ENCODE measurements at regions not wholly inside any gene's neighbourhood (a gene's known extent, or its start where the extent isn't known, plus 50 kb on each side); places are given as distances from the start of the nearest gene placed in this dataset.

DNA sequence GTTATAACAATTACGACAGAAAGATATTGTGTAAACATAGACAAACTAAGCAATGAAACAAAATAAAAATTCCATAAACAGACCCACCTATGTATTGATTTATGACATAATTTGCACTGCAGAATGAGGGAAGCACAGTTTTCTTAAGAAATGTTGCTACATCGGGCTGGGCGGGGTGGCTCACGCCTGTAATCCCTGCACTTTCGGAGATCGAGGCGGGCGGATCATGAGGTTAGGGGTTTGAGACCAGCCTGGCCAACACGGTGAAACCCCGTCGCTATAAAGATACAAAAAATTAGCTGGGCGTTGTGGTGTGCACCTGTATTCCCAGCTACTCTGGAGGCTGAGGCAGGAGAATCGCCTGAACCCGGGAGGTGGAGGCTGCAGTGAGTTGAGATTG, 1344.4 kb upstream of the WWC1 start:
- H3K14ac ChIP-seq (ENCODE audit: low read length in 2 of 2) = no peak overlapping the region
- H3K79me1 ChIP-seq (replicated peaks; ENCODE audit: low read length, poor library complexity, severe bottlenecking) = no peaks in the 10 kb centered on the region
- no peak overlapping the region for H3K9ac ChIP-seq (ENCODE audit: low read length)
- H3K27me3 ChIP-seq (ENCODE audit: control insufficient read depth in 1 of 2, insufficient read depth in 1 of 2, low read length in 2 of 2) = no peaks in the 10 kb centered on the region
- H3K9me3 ChIP-seq (ENCODE audit: control insufficient read depth, low read length) = peaks cover 21% of the 10 kb centered on the region
- no peak overlapping the region for H2BK120ac ChIP-seq (ENCODE audit: low read depth, low read length)
- no peak overlapping the region for H3K4ac ChIP-seq (ENCODE audit: low read depth in 1 of 2, low read length in 2 of 2)
- H2BK15ac ChIP-seq (ENCODE audit: low read depth, poor library complexity, severe bottlenecking) = no peak overlapping the region
- no peak overlapping the region for H2AK5ac ChIP-seq (ENCODE audit: low read length, severe bottlenecking)
- H3K36me3 ChIP-seq (ENCODE audit: control insufficient read depth in 1 of 2, insufficient read depth in 2 of 2, low read depth in 1 of 2, low read length in 2 of 2) = no peaks in the 10 kb centered on the region
- H3K4me2 ChIP-seq (ENCODE audit: low read length, poor library complexity, severe bottlenecking) = no peak overlapping the region
- no peak for DNase-seq
- no peak overlapping the region for H3K27ac ChIP-seq (ENCODE audit: low read length, poor library complexity, severe bottlenecking)
- H3K4me3 ChIP-seq (ENCODE audit: insufficient read depth in 1 of 2, low read depth in 1 of 2, low read length in 2 of 2) = no peak overlapping the region
- H4K91ac ChIP-seq (ENCODE audit: low read length) = no peak overlapping the region
- no peak overlapping the region for H2BK5ac ChIP-seq (ENCODE audit: low read depth, low read length, poor library complexity, severe bottlenecking)
- no peak overlapping the region for H2BK12ac ChIP-seq (ENCODE audit: low read length in 2 of 2)
- WGBS = 96% methylated on average over 13 of the region's 14 CpGs
- no peak overlapping the region for H2AFZ ChIP-seq (ENCODE audit: low read depth, low read length)
- no peak overlapping the region for H4K8ac ChIP-seq (ENCODE audit: low read length)
- H3K18ac ChIP-seq (ENCODE audit: low read depth in 1 of 2, low read length in 2 of 2) = no peak overlapping the region
- H3K4me1 ChIP-seq (ENCODE audit: control insufficient read depth, insufficient read depth, low read depth, low read length) = no peaks in the 10 kb centered on the region
- no peak overlapping the region for H3K23ac ChIP-seq (ENCODE audit: low read length in 2 of 2)

DNA sequence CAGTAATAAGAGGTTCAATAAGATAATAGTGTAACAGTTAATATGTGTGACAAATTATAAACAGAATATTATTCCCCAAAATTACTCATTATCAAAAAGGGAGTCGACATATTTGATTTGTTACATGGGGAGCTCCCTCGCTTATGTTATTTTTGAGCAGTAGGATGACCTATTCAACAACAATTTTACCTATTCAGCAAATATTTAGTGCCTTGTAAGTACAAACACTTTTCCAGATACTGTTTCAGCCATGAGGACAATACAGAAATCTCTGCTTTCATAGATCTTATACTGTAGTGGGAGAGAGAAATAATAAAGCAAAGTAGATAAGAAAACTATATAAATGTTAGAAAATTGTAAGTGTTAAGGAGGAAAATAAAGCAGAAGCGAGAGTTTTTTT, 1342.8 kb upstream of the WWC1 start:
- no peaks in the 10 kb centered on the region for H3K79me1 ChIP-seq (replicated peaks; ENCODE audit: low read length, poor library complexity, severe bottlenecking)
- no peak overlapping the region for H4K91ac ChIP-seq (ENCODE audit: low read length)
- H3K9ac ChIP-seq (ENCODE audit: low read length) = no peak overlapping the region
- H2BK5ac ChIP-seq (ENCODE audit: low read depth, low read length, poor library complexity, severe bottlenecking) = no peak overlapping the region
- no peak overlapping the region for H2BK120ac ChIP-seq (ENCODE audit: low read depth, low read length)
- no peak overlapping the region for H2BK12ac ChIP-seq (ENCODE audit: low read length in 2 of 2)
- H2AK5ac ChIP-seq (ENCODE audit: low read length, severe bottlenecking) = no peak overlapping the region
- no peak overlapping the region for H4K8ac ChIP-seq (ENCODE audit: low read length)
- H3K9me3 ChIP-seq (ENCODE audit: control insufficient read depth, low read length) = peaks cover 5% of the 10 kb centered on the region
- no peak overlapping the region for H3K27ac ChIP-seq (ENCODE audit: low read length, poor library complexity, severe bottlenecking)
- no peak overlapping the region for H3K4me2 ChIP-seq (ENCODE audit: low read length, poor library complexity, severe bottlenecking)
- H3K14ac ChIP-seq (ENCODE audit: low read length in 2 of 2) = no peak overlapping the region
- no peak for DNase-seq
- H3K27me3 ChIP-seq (ENCODE audit: control insufficient read depth in 1 of 2, insufficient read depth in 1 of 2, low read length in 2 of 2) = no peaks in the 10 kb centered on the region
- H3K4me3 ChIP-seq (ENCODE audit: insufficient read depth in 1 of 2, low read depth in 1 of 2, low read length in 2 of 2) = no peak overlapping the region
- H2BK15ac ChIP-seq (ENCODE audit: low read depth, poor library complexity, severe bottlenecking) = no peak overlapping the region
- no peaks in the 10 kb centered on the region for H3K36me3 ChIP-seq (ENCODE audit: control insufficient read depth in 1 of 2, insufficient read depth in 2 of 2, low read depth in 1 of 2, low read length in 2 of 2)
- H3K18ac ChIP-seq (ENCODE audit: low read depth in 1 of 2, low read length in 2 of 2) = no peak overlapping the region
- no peak overlapping the region for H3K4ac ChIP-seq (ENCODE audit: low read depth in 1 of 2, low read length in 2 of 2)
- no peaks in the 10 kb centered on the region for H3K4me1 ChIP-seq (ENCODE audit: control insufficient read depth, insufficient read depth, low read depth, low read length)
- 96% methylated on average over 3 of the region's 3 CpGs for WGBS
- H3K23ac ChIP-seq (ENCODE audit: low read length in 2 of 2) = no peak overlapping the region
- H2AFZ ChIP-seq (ENCODE audit: low read depth, low read length) = no peak overlapping the region

- no peak overlapping the region for H3K23ac ChIP-seq (ENCODE audit: low read length in 2 of 2)
- H3K9ac ChIP-seq (ENCODE audit: low read length) = no peak overlapping the region
- H3K4ac ChIP-seq (ENCODE audit: low read depth in 1 of 2, low read length in 2 of 2) = no peak overlapping the region
- H2AK5ac ChIP-seq (ENCODE audit: low read length, severe bottlenecking) = no peak overlapping the region
- H3K36me3 ChIP-seq (ENCODE audit: control insufficient read depth in 1 of 2, insufficient read depth in 2 of 2, low read depth in 1 of 2, low read length in 2 of 2) = no peaks in the 10 kb centered on the region
- H3K27me3 ChIP-seq (ENCODE audit: control insufficient read depth in 1 of 2, insufficient read depth in 1 of 2, low read length in 2 of 2) = no peaks in the 10 kb centered on the region
- no peaks in the 10 kb centered on the region for H3K79me1 ChIP-seq (replicated peaks; ENCODE audit: low read length, poor library complexity, severe bottlenecking)
- H2BK120ac ChIP-seq (ENCODE audit: low read depth, low read length) = no peak overlapping the region
- no peak overlapping the region for H3K4me3 ChIP-seq (ENCODE audit: insufficient read depth in 1 of 2, low read depth in 1 of 2, low read length in 2 of 2)
- H3K18ac ChIP-seq (ENCODE audit: low read depth in 1 of 2, low read length in 2 of 2) = no peak overlapping the region
- no peak overlapping the region for H3K4me2 ChIP-seq (ENCODE audit: low read length, poor library complexity, severe bottlenecking)
- DNase-seq = no peak
- no peak overlapping the region for H2BK5ac ChIP-seq (ENCODE audit: low read depth, low read length, poor library complexity, severe bottlenecking)
- H3K27ac ChIP-seq (ENCODE audit: low read length, poor library complexity, severe bottlenecking) = no peak overlapping the region
- no peak overlapping the region for H2BK12ac ChIP-seq (ENCODE audit: low read length in 2 of 2)
- H2BK15ac ChIP-seq (ENCODE audit: low read depth, poor library complexity, severe bottlenecking) = no peak overlapping the region
- no peak overlapping the region for H4K8ac ChIP-seq (ENCODE audit: low read length)
- 60% methylated on average over 4 of the region's 4 CpGs for WGBS
- no peak overlapping the region for H4K91ac ChIP-seq (ENCODE audit: low read length)
- H3K9me3 ChIP-seq (ENCODE audit: control insufficient read depth, low read length) = no peaks in the 10 kb centered on the region
- no peak overlapping the region for H2AFZ ChIP-seq (ENCODE audit: low read depth, low read length)
- no peak overlapping the region for H3K14ac ChIP-seq (ENCODE audit: low read length in 2 of 2)
- no peaks in the 10 kb centered on the region for H3K4me1 ChIP-seq (ENCODE audit: control insufficient read depth, insufficient read depth, low read depth, low read length)
Observed at GRCh38 chr5:166952048-166952447, 1339.4 kb upstream of the WWC1 start.

DNA sequence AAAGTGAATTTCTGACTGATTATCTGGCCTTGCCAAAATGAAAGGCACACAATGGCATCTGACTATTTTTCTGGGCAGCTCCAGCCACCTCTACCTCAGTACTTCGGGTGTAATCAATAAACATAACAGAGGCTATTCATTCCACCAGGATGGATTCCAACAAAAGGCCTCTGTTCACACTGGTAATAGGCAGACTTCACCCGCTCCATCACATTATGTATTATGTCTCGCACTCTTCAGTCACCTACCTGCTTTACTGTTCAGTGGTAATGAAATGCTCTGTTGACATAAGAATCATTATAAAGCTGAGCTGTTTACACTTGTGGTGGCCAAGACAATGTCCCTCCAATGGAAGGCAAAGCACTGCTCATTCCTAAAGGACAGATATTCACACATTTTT, 1333.7 kb upstream of the WWC1 start:
- no peaks in the 10 kb centered on the region for H3K36me3 ChIP-seq (ENCODE audit: control insufficient read depth in 1 of 2, insufficient read depth in 2 of 2, low read depth in 1 of 2, low read length in 2 of 2)
- no peak overlapping the region for H2AK5ac ChIP-seq (ENCODE audit: low read length, severe bottlenecking)
- no peak overlapping the region for H2BK120ac ChIP-seq (ENCODE audit: low read depth, low read length)
- peaks cover 14% of the 10 kb centered on the region for H3K9me3 ChIP-seq (ENCODE audit: control insufficient read depth, low read length)
- no peak overlapping the region for H3K4ac ChIP-seq (ENCODE audit: low read depth in 1 of 2, low read length in 2 of 2)
- no peak overlapping the region for H3K14ac ChIP-seq (ENCODE audit: low read length in 2 of 2)
- H3K27me3 ChIP-seq (ENCODE audit: control insufficient read depth in 1 of 2, insufficient read depth in 1 of 2, low read length in 2 of 2) = no peaks in the 10 kb centered on the region
- no peak overlapping the region for H3K27ac ChIP-seq (ENCODE audit: low read length, poor library complexity, severe bottlenecking)
- no peak for DNase-seq
- H3K18ac ChIP-seq (ENCODE audit: low read depth in 1 of 2, low read length in 2 of 2) = no peak overlapping the region
- no peaks in the 10 kb centered on the region for H3K79me1 ChIP-seq (replicated peaks; ENCODE audit: low read length, poor library complexity, severe bottlenecking)
- 93% methylated on average over 3 of the region's 3 CpGs for WGBS
- H4K91ac ChIP-seq (ENCODE audit: low read length) = no peak overlapping the region
- no peak overlapping the region for H2BK12ac ChIP-seq (ENCODE audit: low read length in 2 of 2)
- H3K4me3 ChIP-seq (ENCODE audit: insufficient read depth in 1 of 2, low read depth in 1 of 2, low read length in 2 of 2) = no peak overlapping the region
- no peak overlapping the region for H2BK15ac ChIP-seq (ENCODE audit: low read depth, poor library complexity, severe bottlenecking)
- no peak overlapping the region for H3K23ac ChIP-seq (ENCODE audit: low read length in 2 of 2)
- H2BK5ac ChIP-seq (ENCODE audit: low read depth, low read length, poor library complexity, severe bottlenecking) = no peak overlapping the region
- no peaks in the 10 kb centered on the region for H3K4me1 ChIP-seq (ENCODE audit: control insufficient read depth, insufficient read depth, low read depth, low read length)
- no peak overlapping the region for H3K9ac ChIP-seq (ENCODE audit: low read length)
- no peak overlapping the region for H3K4me2 ChIP-seq (ENCODE audit: low read length, poor library complexity, severe bottlenecking)
- H4K8ac ChIP-seq (ENCODE audit: low read length) = no peak overlapping the region
- no peak overlapping the region for H2AFZ ChIP-seq (ENCODE audit: low read depth, low read length)
